SK-N-MC (cell line): ENCODE measurements at regions not wholly inside any gene's neighbourhood (a gene's known extent, or its start where the extent isn't known, plus 50 kb on each side); places are given as distances from the start of the nearest gene placed in this dataset.

Experiments used
- DNase-seq: peaks from one replicate; pipeline ENCODE4 v3.0.0-alpha.2; 2011; ENCODE audit warnings: low read depth, low spot score
- H3K27ac ChIP-seq: fragments of 200-600 bp; sonication (generic); 2 replicates; pipeline ENCODE4 v1.5.1; 2016; ENCODE audit warnings: mixed run types
- H3K36me3 ChIP-seq: fragments of 200-600 bp; sonication (generic); 2 replicates; pipeline ENCODE4 v1.6.1; 2017; ENCODE audit warnings: antibody characterized with exemption, low read length, mixed read lengths; ENCODE audit not compliant: insufficient read depth
- H3K4me3 ChIP-seq: fragments of 200-600 bp; sonication (generic); 2 replicates; pipeline ENCODE4 v1.5.1; 2016
- H3K9ac ChIP-seq: fragments of 200-600 bp; sonication (generic); 2 replicates; pipeline ENCODE4 v1.8.0; 2017; ENCODE audit warnings: mixed run types, mixed read lengths; ENCODE audit not compliant: insufficient read length
- H3K9me3 ChIP-seq: fragments of 200-600 bp; sonication (generic); 2 replicates; pipeline ENCODE4 v1.6.1; 2017; ENCODE audit warnings: low read depth, mild to moderate bottlenecking, antibody characterized with exemption, low read length, moderate library complexity, mixed read lengths
- EZH2 ChIP-seq: fragments of 200-600 bp; sonication (generic); IDR thresholded peaks from one replicate; pipeline ENCODE4 v1.6.1; 2017; ENCODE audit warnings: antibody characterized with exemption
- FOXP2 ChIP-seq: optimal IDR thresholded peaks from 2 replicates; pipeline ENCODE3; 2011; ENCODE audit warnings: mild to moderate bottlenecking, moderate library complexity; ENCODE audit not compliant: insufficient read depth; ENCODE audit errors: extremely low read length, control extremely low read depth
- POLR2AphosphoS5 ChIP-seq: IDR thresholded peaks from 2 replicates; pipeline ENCODE4 v1.6.1; 2012; ENCODE audit warnings: mild to moderate bottlenecking, low read depth, low read length, borderline replicate concordance

DNA sequence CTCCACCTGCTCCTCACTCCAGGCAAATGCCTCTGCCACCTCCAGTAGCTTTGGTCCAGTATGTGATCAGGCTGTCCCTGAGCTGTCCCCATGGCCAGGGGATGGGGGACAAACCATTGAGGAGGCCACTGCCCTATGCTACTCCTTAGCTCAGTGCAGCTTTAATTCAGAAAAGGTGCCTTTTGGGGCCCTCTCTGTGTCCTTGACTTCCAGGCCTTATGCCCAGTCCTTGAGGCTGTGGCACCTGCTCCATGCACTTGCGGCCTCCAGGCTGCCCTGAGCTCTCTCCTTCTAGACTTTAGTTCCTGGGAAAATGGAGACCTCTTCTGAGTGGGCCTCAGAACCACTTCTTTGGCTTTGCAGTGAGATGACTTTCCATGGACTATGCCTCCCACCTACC, 650.8 kb upstream of the CELF2 start:
- TF ChIP-seq POLR2AphosphoS5 (no peak), EZH2 (no peak), FOXP2 (no peak)
- H3K9me3 ChIP-seq, result no peaks in the 10 kb centered on the region
- no peak for DNase-seq
- no peak overlapping the region for H3K9ac ChIP-seq
- H3K36me3 ChIP-seq, result no peaks in the 10 kb centered on the region
- H3K4me3 ChIP-seq, result no peak overlapping the region
- H3K27ac ChIP-seq, result no peak overlapping the region

- no peak for DNase-seq
- Histone ChIP-seq H3K27ac (no peak overlapping the region), H3K4me3 (no peak overlapping the region), H3K9me3 (no peaks in the 10 kb centered on the region), H3K9ac (no peak overlapping the region), H3K36me3 (no peaks in the 10 kb centered on the region)
- no peak for TF ChIP-seq EZH2
These were observed 650.4 kb upstream of the CELF2 start for GRCh38 chr10:10367264-10367663.

- Histone ChIP-seq H3K36me3 (no peaks in the 10 kb centered on the region), H3K9ac (no peak overlapping the region), H3K27ac (no peak overlapping the region), H3K4me3 (no peak overlapping the region), H3K9me3 (no peaks in the 10 kb centered on the region)
- no peak for TF ChIP-seq EZH2
- TF ChIP-seq FOXP2, result no peak
- TF ChIP-seq POLR2AphosphoS5, result no peak
- DNase-seq, result no peak
These were observed 648.6 kb upstream of the CELF2 start for GRCh38 chr10:10368951-10369576.

GRCh38 chr10:10385831-10386230, 631.8 kb upstream of the CELF2 start:
- H3K9me3 ChIP-seq, result no peaks in the 10 kb centered on the region
- DNase-seq, result no peak
- TF ChIP-seq EZH2, result no peak
- TF ChIP-seq POLR2AphosphoS5, result no peak
- no peak for TF ChIP-seq FOXP2

GRCh38 chr10:10389182-10389581, 628.5 kb upstream of the CELF2 start:
- Histone ChIP-seq H3K9me3 (no peaks in the 10 kb centered on the region), H3K9ac (no peak overlapping the region), H3K27ac (no peak overlapping the region), H3K36me3 (no peaks in the 10 kb centered on the region), H3K4me3 (no peak overlapping the region)
- DNase-seq, result no peak
- TF ChIP-seq FOXP2 (no peak), POLR2AphosphoS5 (no peak), EZH2 (no peak)

More at GRCh38 chr10:10385831-10386230, 631.8 kb upstream of the CELF2 start:
- H3K27ac ChIP-seq, result no peak overlapping the region
- no peak overlapping the region for H3K4me3 ChIP-seq
- no peaks in the 10 kb centered on the region for H3K36me3 ChIP-seq
- H3K9ac ChIP-seq, result no peak overlapping the region

DNA sequence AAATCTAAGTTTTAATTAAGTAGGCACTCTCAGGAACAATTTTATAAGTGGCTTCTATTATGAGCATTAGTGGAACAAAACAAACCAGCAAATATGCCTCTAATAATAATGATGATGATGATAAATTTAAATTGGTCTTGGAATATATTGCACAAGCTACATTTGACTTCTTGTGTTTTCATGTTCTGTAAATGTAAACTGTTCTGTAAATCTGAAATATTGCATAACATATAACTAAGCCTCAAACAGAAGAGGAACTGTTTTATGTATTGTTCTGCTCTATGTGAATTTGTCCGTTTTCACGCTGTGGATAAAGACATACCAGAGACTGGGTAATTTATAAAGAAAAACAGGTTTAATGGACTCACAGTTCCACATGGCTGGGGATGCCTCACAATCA, 625.2 kb upstream of the CELF2 start:
- Histone ChIP-seq H3K36me3 (no peaks in the 10 kb centered on the region), H3K9ac (no peak overlapping the region), H3K27ac (no peak overlapping the region), H3K4me3 (no peak overlapping the region), H3K9me3 (no peaks in the 10 kb centered on the region)
- DNase-seq, result no peak
- no peak for TF ChIP-seq POLR2AphosphoS5
- no peak for TF ChIP-seq FOXP2
- no peak for TF ChIP-seq EZH2

DNA sequence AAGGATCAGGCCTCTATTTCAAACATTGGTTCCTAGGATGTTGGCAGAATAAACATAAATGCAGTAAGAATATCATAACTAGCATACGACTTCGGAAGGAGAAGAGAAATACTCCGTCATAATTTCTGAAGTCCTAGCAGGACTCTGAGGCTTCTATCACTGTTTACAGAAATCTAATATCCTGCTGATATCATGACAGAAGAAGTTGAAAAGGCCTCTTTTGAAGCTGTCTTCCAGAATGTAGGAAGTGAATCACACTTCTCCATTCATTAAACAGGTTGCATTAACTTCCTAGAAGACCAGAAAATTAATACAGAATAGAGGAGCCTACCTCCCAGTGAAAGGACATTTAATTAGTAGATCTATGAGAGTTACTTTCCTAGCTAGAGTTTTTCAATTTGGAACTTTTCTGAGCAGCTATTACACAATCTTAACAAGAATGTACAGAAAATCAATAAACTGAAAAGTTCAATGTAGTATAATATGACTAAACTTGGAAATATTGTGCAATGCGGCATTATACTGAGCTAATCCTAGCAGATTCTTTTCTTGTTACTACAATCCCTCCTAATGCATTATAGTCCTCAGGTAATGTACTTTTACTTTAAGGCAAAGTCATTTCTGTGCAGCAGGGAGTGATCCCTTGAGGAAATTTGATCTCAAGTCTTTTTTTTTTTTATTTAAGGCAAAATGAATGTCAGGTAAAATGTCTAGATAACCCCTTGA, 622.6 kb upstream of the CELF2 start:
- H3K27ac ChIP-seq, result no peak overlapping the region
- H3K9ac ChIP-seq, result no peak overlapping the region
- no peak for DNase-seq
- TF ChIP-seq EZH2 (no peak), POLR2AphosphoS5 (no peak), FOXP2 (no peak)
- no peak overlapping the region for H3K4me3 ChIP-seq
- H3K36me3 ChIP-seq, result no peaks in the 10 kb centered on the region
- H3K9me3 ChIP-seq, result no peaks in the 10 kb centered on the region

DNA sequence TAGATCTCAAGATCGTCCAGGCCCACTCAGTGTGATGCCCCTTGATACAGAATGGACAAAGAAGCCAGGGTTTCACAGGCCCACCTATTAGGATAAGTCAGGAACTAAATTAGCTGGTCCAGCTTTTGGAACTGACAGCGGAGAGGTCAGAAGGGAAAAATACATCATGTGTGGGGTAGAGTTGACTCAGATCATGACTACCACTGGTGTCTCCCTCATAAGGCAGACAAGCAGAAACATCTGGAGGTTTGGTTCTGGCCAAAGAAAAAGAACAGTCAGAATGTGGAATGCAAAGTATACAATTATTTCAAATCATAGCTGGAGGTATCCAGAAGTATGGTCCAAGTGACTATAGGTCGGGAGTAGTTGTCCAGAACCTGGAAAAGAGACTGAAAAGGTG, 621.1 kb upstream of the CELF2 start:
- H3K9me3 ChIP-seq, result no peaks in the 10 kb centered on the region

GRCh38 chr10:10397906-10398305, 619.8 kb upstream of the CELF2 start:
- no peaks in the 10 kb centered on the region for H3K36me3 ChIP-seq
- no peaks in the 10 kb centered on the region for H3K9me3 ChIP-seq
- no peak overlapping the region for H3K27ac ChIP-seq
- no peak for DNase-seq
- H3K4me3 ChIP-seq, result no peak overlapping the region
- H3K9ac ChIP-seq, result no peak overlapping the region
- TF ChIP-seq FOXP2 (no peak), POLR2AphosphoS5 (no peak), EZH2 (no peak)

More for the DNA sequence above, 621.1 kb upstream of the CELF2 start:
- DNase-seq, result no peak
- Histone ChIP-seq H3K36me3 (no peaks in the 10 kb centered on the region), H3K9ac (no peak overlapping the region), H3K4me3 (no peak overlapping the region), H3K27ac (no peak overlapping the region)
- TF ChIP-seq FOXP2, result no peak
- no peak for TF ChIP-seq EZH2
